GM23248 (cell line): ENCODE measurements at regions not wholly inside any gene's neighbourhood (a gene's known extent, or its start where the extent isn't known, plus 50 kb on each side); places are given as distances from the start of the nearest gene placed in this dataset.

Source experiments
- DNase-seq: peaks from one replicate; pipeline ENCODE4 v3.0.0-alpha.2; 2015
- H2AFZ ChIP-seq: fragments of 200-600 bp; sonication (generic); 2 replicates; pipeline ENCODE4 v1.6.1; 2016; ENCODE audit warnings: antibody characterized with exemption
- H3F3A ChIP-seq: fragments of 200-600 bp; sonication (generic); 2 replicates; pipeline ENCODE4 v1.6.1; 2016; ENCODE audit warnings: mild to moderate bottlenecking, antibody characterized with exemption, mixed run types; ENCODE audit not compliant: insufficient read depth
- H3K27ac ChIP-seq: fragments of 200-600 bp; sonication (generic); 2 replicates; pipeline ENCODE4 v1.5.1; 2016; ENCODE audit warnings: mild to moderate bottlenecking
- H3K27me3 ChIP-seq: fragments of 200-600 bp; sonication (generic); replicated peaks from 2 replicates; pipeline ENCODE4 v1.6.1; 2016; ENCODE audit warnings: mild to moderate bottlenecking; ENCODE audit not compliant: insufficient read depth
- H3K36me3 ChIP-seq: fragments of 200-600 bp; sonication (generic); 2 replicates; pipeline ENCODE4 v1.6.1; 2016; ENCODE audit warnings: low read depth, mild to moderate bottlenecking
- H3K4me1 ChIP-seq: fragments of 200-600 bp; sonication (generic); 2 replicates; pipeline ENCODE4 v1.6.1; 2016; ENCODE audit warnings: mild to moderate bottlenecking; ENCODE audit not compliant: insufficient read depth
- H3K4me2 ChIP-seq: fragments of 200-600 bp; sonication (generic); one replicate; pipeline ENCODE4 v1.6.1; 2016; ENCODE audit warnings: mild to moderate bottlenecking; ENCODE audit not compliant: unreplicated experiment
- H3K4me3 ChIP-seq: fragments of 200-600 bp; sonication (generic); 2 replicates; pipeline ENCODE4 v1.5.1; 2016; ENCODE audit warnings: mild to moderate bottlenecking
- H3K79me2 ChIP-seq: fragments of 200-600 bp; sonication (generic); 2 replicates; pipeline ENCODE4 v1.6.1; 2016; ENCODE audit warnings: mild to moderate bottlenecking; ENCODE audit not compliant: insufficient read depth
- H3K9ac ChIP-seq: fragments of 200-600 bp; sonication (generic); 2 replicates; pipeline ENCODE4 v1.6.1; 2016; ENCODE audit warnings: mild to moderate bottlenecking
- H3K9me2 ChIP-seq: fragments of 200-600 bp; sonication (generic); 2 replicates; pipeline ENCODE4 v1.6.1; 2016; ENCODE audit warnings: mixed run types, mild to moderate bottlenecking, moderate library complexity; ENCODE audit not compliant: insufficient read depth
- H3K9me3 ChIP-seq: fragments of 200-600 bp; sonication (generic); one replicate; pipeline ENCODE4 v1.6.1; 2017; ENCODE audit warnings: low read depth
- H4K20me1 ChIP-seq: fragments of 200-600 bp; sonication (generic); 2 replicates; pipeline ENCODE4 v1.6.0; 2016; ENCODE audit not compliant: insufficient read depth
- EZH2 ChIP-seq: fragments of 200-600 bp; sonication (generic); IDR thresholded peaks from 2 replicates; pipeline ENCODE4 v1.6.1; 2018; ENCODE audit warnings: antibody characterized with exemption, mild to moderate bottlenecking; ENCODE audit not compliant: insufficient read depth, poor library complexity, severe bottlenecking
- EZH2phosphoT487 ChIP-seq: fragments of 200-600 bp; sonication (generic); IDR thresholded peaks from 2 replicates; pipeline ENCODE4 v1.6.1; 2018; ENCODE audit warnings: antibody characterized with exemption, moderate library complexity, mild to moderate bottlenecking, low read depth; ENCODE audit not compliant: insufficient read depth
- WGBS, 2 experiments: methylation state at CpG; one replicate each; pipeline ENCODE4 v1.1.6; 2015 to 2017; ENCODE audit warnings: low lambda C conversion rate in 2 of 2, low coverage in 1 of 2; ENCODE audit errors: missing lambda C conversion rate in 2 of 2; 5-methylcytosine and 5-hydroxymethylcytosine counted together
- in situ Hi-C: fragments of 300-500 bp; cut with MboI; formaldehyde crosslinking; loops from 2 replicates; pipeline ENCODE4 v1.15.0; 2020

- in situ Hi-C loops = no loop called here
- Histone ChIP-seq H3K27me3 (no peaks in the 10 kb centered on the region), H3K4me3 (no peak overlapping the region), H4K20me1 (no peaks in the 10 kb centered on the region), H2AFZ (no peak overlapping the region), H3K36me3 (no peaks in the 10 kb centered on the region), H3K79me2 (no peaks in the 10 kb centered on the region), H3K4me1 (peaks cover 13% of the 10 kb centered on the region), H3K4me2 (no peak overlapping the region), H3F3A (peaks cover 7% of the 10 kb centered on the region; the same call in 1 of the 2 replicates), H3K27ac (no peak overlapping the region), H3K9me3 (no peaks in the 10 kb centered on the region), H3K9ac (no peak overlapping the region), H3K9me2 (no peaks in the 10 kb centered on the region)
- WGBS, 2 experiments = 92 to 94% methylated on average over 1 of the region's 1 CpG
- no peak for DNase-seq
- TF ChIP-seq EZH2 (no peak), EZH2phosphoT487 (no peak)
These were observed 182.5 kb upstream of the CEP162 start for GRCh38 chr6:84409911-84410310.

GRCh38 chr6:84408028-84408427, 180.6 kb upstream of the CEP162 start:
- H3K4me2 ChIP-seq = no peak overlapping the region
- in situ Hi-C loops = no loop called here
- no peaks in the 10 kb centered on the region for H3K9me2 ChIP-seq
- H3K9ac ChIP-seq = no peak overlapping the region
- no peak overlapping the region for H3K27ac ChIP-seq
- no peak overlapping the region for H3K4me3 ChIP-seq
- no peak for DNase-seq
- no peaks in the 10 kb centered on the region for H3K36me3 ChIP-seq
- H3F3A ChIP-seq = peaks cover 7% of the 10 kb centered on the region; the same call in 1 of the 2 replicates
- 18 to 22% methylated on average over 4 of the region's 4 CpGs for WGBS, 2 experiments
- no peaks in the 10 kb centered on the region for H4K20me1 ChIP-seq
- H3K4me1 ChIP-seq = peaks cover 13% of the 10 kb centered on the region
- no peak overlapping the region for H2AFZ ChIP-seq
- H3K9me3 ChIP-seq = no peaks in the 10 kb centered on the region
- no peak for TF ChIP-seq EZH2
- no peak for TF ChIP-seq EZH2phosphoT487
- H3K27me3 ChIP-seq = no peaks in the 10 kb centered on the region
- H3K79me2 ChIP-seq = no peaks in the 10 kb centered on the region

GRCh38 chr6:84403545-84403944, 176.1 kb upstream of the CEP162 start:
- Histone ChIP-seq H3K79me2 (no peaks in the 10 kb centered on the region), H3K4me3 (no peak overlapping the region), H4K20me1 (no peaks in the 10 kb centered on the region), H3K27me3 (no peaks in the 10 kb centered on the region; the same call in 1 of the 2 replicates), H3K4me2 (no peak overlapping the region), H3K27ac (no peak overlapping the region), H3K4me1 (no peaks in the 10 kb centered on the region), H2AFZ (no peak overlapping the region), H3K9me3 (no peaks in the 10 kb centered on the region), H3K9me2 (no peaks in the 10 kb centered on the region), H3K36me3 (no peaks in the 10 kb centered on the region), H3K9ac (no peak overlapping the region), H3F3A (no peaks in the 10 kb centered on the region)
- DNase-seq = no peak
- TF ChIP-seq EZH2phosphoT487 (no peak), EZH2 (no peak)
- in situ Hi-C loops = no loop called here

GRCh38 chr6:84399003-84399402, 171.6 kb upstream of the CEP162 start:
- Histone ChIP-seq H4K20me1 (no peaks in the 10 kb centered on the region), H3K36me3 (no peaks in the 10 kb centered on the region), H3K9me2 (no peaks in the 10 kb centered on the region), H3K9ac (no peak overlapping the region), H3K9me3 (no peaks in the 10 kb centered on the region), H3F3A (no peaks in the 10 kb centered on the region), H3K27ac (no peak overlapping the region), H3K4me2 (no peak overlapping the region), H3K4me3 (no peak overlapping the region), H3K27me3 (no peaks in the 10 kb centered on the region; the same call in 1 of the 2 replicates), H2AFZ (no peak overlapping the region), H3K79me2 (no peaks in the 10 kb centered on the region), H3K4me1 (no peaks in the 10 kb centered on the region)
- DNase-seq = no peak
- WGBS, 2 experiments = 30 to 45% methylated on average over 2 of the region's 2 CpGs
- in situ Hi-C loops = no loop called here
- TF ChIP-seq EZH2 = no peak
- TF ChIP-seq EZH2phosphoT487 = no peak

- no peak overlapping the region for H2AFZ ChIP-seq
- no peak overlapping the region for H3K27ac ChIP-seq
- no peaks in the 10 kb centered on the region for H3K4me1 ChIP-seq
- TF ChIP-seq EZH2 = no peak
- no peak for TF ChIP-seq EZH2phosphoT487
- no peaks in the 10 kb centered on the region for H3K27me3 ChIP-seq
- in situ Hi-C loops = no loop called here
- no peak for DNase-seq
- H3K79me2 ChIP-seq = no peaks in the 10 kb centered on the region
- H3F3A ChIP-seq = no peaks in the 10 kb centered on the region
- WGBS, 2 experiments = 23 to 29% methylated on average over 3 of the region's 3 CpGs
- H3K9me3 ChIP-seq = no peaks in the 10 kb centered on the region
- no peak overlapping the region for H3K9ac ChIP-seq
- H3K9me2 ChIP-seq = 0 out of 2 replicates have a peak, but pooled peaks cover 4% of the 10 kb centered on the region
- no peak overlapping the region for H3K4me2 ChIP-seq
- H4K20me1 ChIP-seq = no peaks in the 10 kb centered on the region
- H3K36me3 ChIP-seq = no peaks in the 10 kb centered on the region
- H3K4me3 ChIP-seq = no peak overlapping the region
These were observed 164.8 kb upstream of the CEP162 start for GRCh38 chr6:84392261-84392660.
